HG03469 (cell line): ENCODE measurements at regions not wholly inside any gene's neighbourhood (a gene's known extent, or its start where the extent isn't known, plus 50 kb on each side); places are given as distances from the start of the nearest gene placed in this dataset.

Source experiments
- ATAC-seq: cut with Tn5 transposase; IDR thresholded peaks from one replicate; pipeline ENCODE4 v1.9.1; 2021; ENCODE audit warnings: mild to moderate bottlenecking, moderate library complexity, moderate number of reproducible peaks; ENCODE audit not compliant: unreplicated experiment

- ATAC-seq = no peak
These were observed 602.0 kb upstream of the PKDCC start for GRCh38 chr2:41445865-41446264.

DNA sequence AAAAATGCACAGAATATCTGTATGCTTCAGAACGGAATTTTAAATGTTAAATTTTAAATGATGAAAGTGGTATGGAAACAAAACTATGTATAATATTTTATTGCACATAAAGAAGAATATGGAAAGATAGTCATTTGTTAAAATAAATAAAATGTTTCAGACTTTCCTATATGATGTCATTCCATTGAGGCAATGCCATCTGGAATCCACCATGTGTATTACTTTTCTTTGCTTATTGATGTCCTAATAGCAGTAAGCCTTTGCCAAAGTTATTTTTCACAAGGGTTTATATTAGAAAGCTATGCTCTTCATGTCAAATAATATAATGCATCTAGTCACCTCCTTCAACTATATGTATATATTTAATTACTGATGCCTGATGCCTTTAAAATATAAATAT is 601.6 kb upstream of the PKDCC start:
- no peak for ATAC-seq

GRCh38 chr2:41448221-41448620 is 599.6 kb upstream of the PKDCC start:
- no peak for ATAC-seq

- ATAC-seq = no peak
These were observed 590.8 kb upstream of the PKDCC start for GRCh38 chr2:41457026-41457425.

- no peak for ATAC-seq
These were observed 587.2 kb upstream of the PKDCC start for GRCh38 chr2:41460661-41461060.

GRCh38 chr2:41464395-41464794 is 583.4 kb upstream of the PKDCC start:
- ATAC-seq = no peak

DNA sequence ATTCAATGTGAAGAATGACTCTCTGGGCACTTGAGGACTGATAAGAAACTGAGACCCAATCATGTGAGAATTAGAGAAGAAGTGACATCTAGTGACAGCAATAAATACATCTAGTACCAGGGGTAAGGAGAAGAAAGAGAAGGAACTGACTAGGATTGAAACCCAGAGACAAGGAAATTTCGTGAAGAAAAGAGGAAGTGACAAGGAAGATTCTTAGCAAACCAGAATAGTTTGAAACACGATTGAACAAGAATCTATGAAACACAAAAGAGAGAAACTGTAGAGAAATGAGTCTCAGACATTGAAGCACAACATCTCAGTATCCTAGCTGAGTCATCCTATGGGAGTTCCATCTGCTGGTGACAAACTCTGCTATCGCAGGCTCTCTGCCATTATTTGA is 571.9 kb upstream of the PKDCC start:
- peak; percentile 46 for ATAC-seq

DNA sequence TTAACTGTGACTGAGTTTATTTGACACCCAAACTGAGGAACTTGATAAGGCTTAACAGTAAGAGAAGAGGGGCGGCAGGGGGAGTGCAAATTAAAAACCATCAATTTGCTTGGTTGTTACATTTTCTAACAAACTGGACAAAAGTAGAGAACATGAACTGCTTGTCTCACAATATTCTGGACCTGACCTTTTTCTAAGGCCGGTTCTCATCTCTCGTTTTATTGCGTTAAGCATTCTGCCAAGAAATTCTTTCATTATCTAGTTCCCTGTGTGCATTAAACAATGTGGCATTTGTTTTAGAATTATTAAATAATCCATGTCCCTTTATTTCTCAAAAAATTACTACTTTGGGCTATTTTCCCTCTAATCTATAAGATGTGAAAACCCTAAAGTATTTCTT is 565.2 kb upstream of the PKDCC start:
- no peak for ATAC-seq

DNA sequence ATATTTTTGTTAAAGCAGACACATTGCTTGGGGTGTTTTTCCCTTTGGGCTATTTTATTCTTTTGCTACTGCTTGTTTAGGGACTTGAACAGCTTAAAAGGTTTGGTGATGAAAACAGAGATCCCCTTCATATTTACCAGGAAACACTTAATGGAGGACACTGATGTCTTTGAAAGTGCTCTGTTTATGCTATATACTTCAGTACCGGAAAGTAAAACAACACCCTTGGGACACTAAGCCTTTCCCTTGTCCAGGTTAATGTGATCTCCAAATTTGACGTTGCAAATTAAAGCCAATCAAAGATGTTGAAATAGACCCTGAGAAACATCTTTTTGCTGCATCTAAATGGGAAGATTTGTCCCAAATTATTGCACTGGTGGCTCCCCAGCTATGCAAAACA is 564.6 kb upstream of the PKDCC start:
- no peak for ATAC-seq

GRCh38 chr2:41483982-41484857 is 563.6 kb upstream of the PKDCC start:
- ATAC-seq = no peak

GRCh38 chr2:41484858-41485234 is 563.0 kb upstream of the PKDCC start:
- ATAC-seq = no peak

DNA sequence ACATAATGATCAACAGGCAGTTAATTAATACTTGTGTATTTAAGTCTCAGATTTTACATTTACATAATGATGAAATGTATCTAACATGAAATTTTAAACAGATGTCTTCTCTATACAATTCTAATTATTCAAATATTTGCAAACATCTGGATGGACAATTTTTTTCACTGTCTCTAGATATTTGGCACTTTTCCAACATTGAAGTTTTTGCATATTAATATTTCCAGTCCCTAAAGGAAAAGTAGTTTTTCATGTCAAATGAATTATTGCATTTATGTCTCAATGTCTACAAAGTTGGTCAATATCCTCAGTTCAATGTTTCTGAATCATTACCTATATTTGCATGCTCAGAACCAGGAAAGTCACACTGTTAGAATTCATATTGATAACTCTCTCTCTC is 560.9 kb upstream of the PKDCC start:
- no peak for ATAC-seq

DNA sequence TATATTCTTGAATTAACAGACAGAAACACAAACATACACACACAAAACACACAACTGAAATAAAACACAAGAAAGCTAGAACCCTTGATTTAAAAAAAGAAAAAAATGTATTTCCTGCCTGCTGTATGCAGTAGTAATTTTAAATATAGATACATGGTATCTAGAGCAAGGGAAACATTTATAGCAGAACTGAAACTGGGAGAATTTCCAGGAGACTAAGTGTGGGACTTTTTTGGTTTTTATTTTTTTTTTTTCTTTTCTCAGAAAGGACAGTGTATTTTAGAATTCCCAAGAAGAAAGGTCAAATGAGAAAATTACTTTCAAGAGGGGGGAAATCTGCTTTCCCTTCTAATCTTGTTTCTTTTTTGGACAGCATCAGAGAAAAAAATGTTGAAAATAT is 558.9 kb upstream of the PKDCC start:
- peak; percentile 39 for ATAC-seq

DNA sequence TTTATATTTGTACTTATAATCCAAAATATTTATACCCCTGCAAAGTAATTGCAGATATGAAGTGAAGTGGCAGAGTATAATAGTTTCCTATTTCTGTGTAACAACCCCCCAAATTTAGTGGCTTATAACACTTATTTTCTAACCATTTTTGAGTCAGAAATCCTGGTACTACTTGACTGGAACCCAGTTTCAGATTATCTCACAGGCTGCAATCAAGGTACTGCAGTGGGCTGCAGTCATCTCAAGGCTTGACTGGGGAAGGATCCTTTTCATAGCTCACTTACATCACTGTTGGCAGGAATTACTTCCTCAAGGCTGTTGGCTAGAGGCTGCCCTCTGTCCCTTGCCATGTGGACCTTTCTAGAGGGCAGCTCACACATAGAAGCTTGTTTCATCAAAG is 558.2 kb upstream of the PKDCC start:
- no peak for ATAC-seq

DNA sequence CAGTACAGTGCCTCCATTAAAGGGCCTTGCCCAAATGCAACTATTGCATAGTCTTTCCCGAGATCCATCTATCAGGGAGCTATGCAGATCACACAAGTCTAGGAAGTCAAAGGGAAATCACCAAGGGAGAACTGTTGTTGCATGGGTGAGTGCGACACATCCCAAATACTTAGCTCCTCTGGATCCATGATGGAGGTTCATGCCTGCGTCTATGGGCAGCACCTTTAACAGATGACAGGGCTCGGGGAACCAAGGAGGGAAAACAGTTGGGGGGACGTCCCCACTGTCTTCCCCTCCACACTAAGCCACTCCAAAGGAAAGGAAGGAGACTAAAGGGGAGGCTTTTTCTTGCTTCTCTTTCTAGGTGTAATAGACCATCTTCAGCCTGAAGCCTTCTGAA is 552.8 kb upstream of the PKDCC start:
- ATAC-seq = no peak

DNA sequence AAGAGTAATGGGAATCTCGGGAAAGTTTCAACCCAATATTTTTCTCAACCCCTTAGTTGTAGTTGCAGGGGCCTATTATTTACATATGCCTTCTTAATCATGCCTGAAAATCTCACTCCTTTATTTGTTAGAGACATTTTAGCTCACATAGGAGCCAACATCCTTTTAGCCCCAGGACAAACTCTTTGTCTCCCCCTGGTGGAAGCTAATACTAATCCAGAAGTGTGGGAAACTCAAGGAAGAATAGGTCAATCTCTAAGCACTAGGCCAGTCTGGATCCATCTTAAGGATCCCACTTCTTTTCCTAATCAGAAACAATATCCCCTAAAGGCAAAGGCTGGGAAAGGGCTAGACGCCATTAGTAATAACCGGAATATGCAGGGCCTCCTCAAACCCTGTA is 550.9 kb upstream of the PKDCC start:
- ATAC-seq = no peak

DNA sequence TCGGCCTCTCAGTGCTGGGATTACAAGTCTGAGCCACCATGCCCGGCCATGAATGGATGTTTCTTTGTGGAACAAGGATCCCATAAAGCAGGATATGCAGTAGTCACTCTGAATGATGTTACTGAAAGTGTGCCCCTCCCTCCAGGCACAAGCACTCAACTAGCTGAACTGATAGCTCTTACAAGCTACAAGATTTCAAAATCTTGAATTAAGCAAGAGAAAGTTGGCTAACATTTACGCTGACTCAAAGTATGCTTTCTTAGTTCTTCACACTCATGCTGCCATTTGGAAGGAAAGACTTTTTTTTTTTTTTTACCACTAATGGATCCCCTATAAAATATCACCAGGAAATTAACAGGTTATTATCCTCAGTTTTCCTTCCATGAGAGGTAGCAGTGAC is 549.0 kb upstream of the PKDCC start:
- ATAC-seq = no peak

GRCh38 chr2:41500895-41501294 is 546.9 kb upstream of the PKDCC start:
- no peak for ATAC-seq

- ATAC-seq = no peak
These were observed 545.1 kb upstream of the PKDCC start for GRCh38 chr2:41502752-41503151.

DNA sequence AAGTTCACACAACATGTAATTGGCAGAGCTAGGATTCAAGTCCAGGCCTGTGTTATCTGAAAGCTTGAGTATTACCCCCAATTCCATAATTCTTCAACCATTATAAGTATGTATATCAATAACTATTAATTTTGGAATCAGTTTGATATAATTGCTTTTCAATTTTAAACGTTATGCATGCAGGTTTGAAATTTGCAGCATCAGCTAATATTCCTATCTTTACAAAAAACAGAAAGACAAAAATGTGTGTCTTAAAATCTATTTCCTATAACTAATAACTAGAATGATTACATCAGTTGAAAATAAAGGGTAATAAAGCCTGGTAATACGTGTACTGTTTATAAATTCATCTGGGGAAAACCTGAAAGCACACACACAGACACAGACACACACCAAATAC is 543.3 kb upstream of the PKDCC start:
- ATAC-seq = no peak

DNA sequence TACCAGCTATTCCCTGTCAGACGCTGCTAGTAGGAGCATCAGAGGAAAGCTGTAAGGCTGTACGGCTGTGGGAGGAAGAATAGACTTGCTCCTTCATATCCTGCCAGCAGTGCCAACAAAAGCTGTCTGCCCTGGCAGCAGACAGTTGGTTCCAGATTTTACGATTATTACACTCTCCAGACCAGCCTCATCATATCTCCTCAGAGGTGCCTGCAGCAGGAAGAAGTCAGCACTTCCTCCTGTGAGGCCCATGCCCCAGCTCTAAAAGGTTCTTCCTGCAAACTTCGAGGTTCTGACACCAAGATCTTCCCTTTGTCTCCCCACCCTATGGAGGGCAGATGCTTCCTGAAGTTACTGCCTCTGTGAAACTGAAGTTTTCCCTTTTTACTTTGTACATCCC is 537.7 kb upstream of the PKDCC start:
- ATAC-seq = no peak

DNA sequence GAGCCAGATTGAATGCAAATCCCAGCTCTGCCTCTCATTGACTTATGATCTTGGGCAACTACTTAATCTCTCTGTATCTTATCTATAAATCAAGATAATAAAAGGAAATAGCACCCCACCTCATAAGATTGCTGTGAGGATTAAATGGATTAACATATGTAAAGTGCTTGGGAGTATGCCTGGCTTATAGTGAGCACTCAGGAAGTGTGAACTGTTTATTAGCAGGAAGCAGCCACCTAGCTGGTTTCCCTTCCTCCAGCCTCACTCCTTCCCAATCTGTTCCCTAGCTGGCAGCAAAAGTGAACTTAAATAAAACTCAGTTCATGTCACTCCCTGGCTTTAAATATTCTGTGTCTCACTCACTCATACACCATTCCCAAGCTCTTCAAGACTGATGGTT is 526.6 kb upstream of the PKDCC start:
- ATAC-seq = no peak
